ENCODE measurements at regions not wholly inside any gene's neighbourhood (a gene's known extent, or its start where the extent isn't known, plus 50 kb on each side); places are given as distances from the start of the nearest gene placed in this dataset.

GRCh38 chr16:17641990-17642389, 171.2 kb upstream of the XYLT1 start:
- Histone ChIP-seq H3K9me3 (ENCODE audit: insufficient read depth, low read depth, low read length) (no peaks in the 10 kb centered on the region), H3K36me3 (ENCODE audit: insufficient read depth, low read length) (no peaks in the 10 kb centered on the region), H3K27ac (ENCODE audit: low read depth, low read length) (no peak overlapping the region), H3K9ac (ENCODE audit: low read depth, low read length) (no peak overlapping the region), H3K27me3 (ENCODE audit: insufficient read depth, low read length) (no peaks in the 10 kb centered on the region), H3K4me3 (ENCODE audit: low read length) (no peak overlapping the region), H3K4me1 (ENCODE audit: insufficient read depth, low read length) (no peaks in the 10 kb centered on the region)
- WGBS: 100% methylated on average over 2 of the region's 2 CpGs

- no peaks in the 10 kb centered on the region for H3K27me3 ChIP-seq (ENCODE audit: insufficient read depth, low read length)
- H3K9ac ChIP-seq (ENCODE audit: low read depth, low read length): no peak overlapping the region
- H3K9me3 ChIP-seq (ENCODE audit: insufficient read depth, low read depth, low read length): no peaks in the 10 kb centered on the region; the same call in 1 of the 2 replicates
- H3K36me3 ChIP-seq (ENCODE audit: insufficient read depth, low read length): no peaks in the 10 kb centered on the region
- H3K27ac ChIP-seq (ENCODE audit: low read depth, low read length): no peak overlapping the region
- H3K4me3 ChIP-seq (ENCODE audit: low read length): no peak overlapping the region
- peaks cover 4% of the 10 kb centered on the region; the same call in 1 of the 2 replicates for H3K4me1 ChIP-seq (ENCODE audit: insufficient read depth, low read length)
- WGBS: 81% methylated on average over 8 of the region's 8 CpGs
These were observed 167.4 kb upstream of the XYLT1 start for GRCh38 chr16:17638134-17638533.

- Histone ChIP-seq H3K4me1 (ENCODE audit: insufficient read depth, low read length) (peaks cover 5% of the 10 kb centered on the region; the same call in 1 of the 2 replicates), H3K9me3 (ENCODE audit: insufficient read depth, low read depth, low read length) (no peaks in the 10 kb centered on the region; the same call in 1 of the 2 replicates), H3K9ac (ENCODE audit: low read depth, low read length) (no peak overlapping the region), H3K4me3 (ENCODE audit: low read length) (no peak overlapping the region), H3K27ac (ENCODE audit: low read depth, low read length) (no peak overlapping the region), H3K36me3 (ENCODE audit: insufficient read depth, low read length) (no peaks in the 10 kb centered on the region), H3K27me3 (ENCODE audit: insufficient read depth, low read length) (no peaks in the 10 kb centered on the region)
- 94% methylated on average over 6 of the region's 6 CpGs for WGBS
These were observed 164.4 kb upstream of the XYLT1 start for GRCh38 chr16:17635183-17635582.

- H3K27ac ChIP-seq (ENCODE audit: low read depth, low read length): no peak overlapping the region
- no peak overlapping the region for H3K9ac ChIP-seq (ENCODE audit: low read depth, low read length)
- no peak overlapping the region for H3K4me3 ChIP-seq (ENCODE audit: low read length)
- H3K27me3 ChIP-seq (ENCODE audit: insufficient read depth, low read length): no peaks in the 10 kb centered on the region
- WGBS: 95% methylated on average over 8 of the region's 8 CpGs
- H3K36me3 ChIP-seq (ENCODE audit: insufficient read depth, low read length): no peaks in the 10 kb centered on the region
- H3K4me1 ChIP-seq (ENCODE audit: insufficient read depth, low read length): peaks cover 5% of the 10 kb centered on the region; the same call in 1 of the 2 replicates
- H3K9me3 ChIP-seq (ENCODE audit: insufficient read depth, low read depth, low read length): no peaks in the 10 kb centered on the region; the same call in 1 of the 2 replicates
These were observed 162.6 kb upstream of the XYLT1 start for GRCh38 chr16:17633181-17633951.

GRCh38 chr16:17632667-17633066, 161.9 kb upstream of the XYLT1 start:
- Histone ChIP-seq H3K9ac (ENCODE audit: low read depth, low read length) (no peak overlapping the region), H3K27ac (ENCODE audit: low read depth, low read length) (no peak overlapping the region), H3K4me3 (ENCODE audit: low read length) (no peak overlapping the region), H3K36me3 (ENCODE audit: insufficient read depth, low read length) (no peaks in the 10 kb centered on the region), H3K4me1 (ENCODE audit: insufficient read depth, low read length) (peaks cover 5% of the 10 kb centered on the region; the same call in 1 of the 2 replicates), H3K27me3 (ENCODE audit: insufficient read depth, low read length) (no peaks in the 10 kb centered on the region), H3K9me3 (ENCODE audit: insufficient read depth, low read depth, low read length) (no peaks in the 10 kb centered on the region; the same call in 1 of the 2 replicates)
- 92% methylated on average over 8 of the region's 8 CpGs for WGBS

GRCh38 chr16:17629936-17630335, 159.2 kb upstream of the XYLT1 start:
- Histone ChIP-seq H3K4me1 (ENCODE audit: insufficient read depth, low read length) (peaks cover 5% of the 10 kb centered on the region; the same call in 1 of the 2 replicates), H3K27me3 (ENCODE audit: insufficient read depth, low read length) (no peaks in the 10 kb centered on the region), H3K27ac (ENCODE audit: low read depth, low read length) (no peak overlapping the region), H3K4me3 (ENCODE audit: low read length) (no peak overlapping the region), H3K36me3 (ENCODE audit: insufficient read depth, low read length) (no peaks in the 10 kb centered on the region), H3K9ac (ENCODE audit: low read depth, low read length) (no peak overlapping the region), H3K9me3 (ENCODE audit: insufficient read depth, low read depth, low read length) (no peaks in the 10 kb centered on the region; the same call in 1 of the 2 replicates)
- WGBS: 92% methylated on average over 5 of the region's 5 CpGs

GRCh38 chr16:17628983-17629382, 158.2 kb upstream of the XYLT1 start:
- Histone ChIP-seq H3K4me1 (ENCODE audit: insufficient read depth, low read length) (peaks cover 5% of the 10 kb centered on the region; the same call in 1 of the 2 replicates), H3K9ac (ENCODE audit: low read depth, low read length) (no peak overlapping the region), H3K36me3 (ENCODE audit: insufficient read depth, low read length) (no peaks in the 10 kb centered on the region), H3K27me3 (ENCODE audit: insufficient read depth, low read length) (no peaks in the 10 kb centered on the region), H3K4me3 (ENCODE audit: low read length) (no peak overlapping the region), H3K9me3 (ENCODE audit: insufficient read depth, low read depth, low read length) (0 out of 2 replicates have a peak, but pooled peaks cover 3% of the 10 kb centered on the region), H3K27ac (ENCODE audit: low read depth, low read length) (no peak overlapping the region)
- 67% methylated on average over 1 of the region's 1 CpG for WGBS

- Histone ChIP-seq H3K4me3 (ENCODE audit: low read length) (no peak overlapping the region), H3K36me3 (ENCODE audit: insufficient read depth, low read length) (no peaks in the 10 kb centered on the region), H3K4me1 (ENCODE audit: insufficient read depth, low read length) (no peaks in the 10 kb centered on the region), H3K9me3 (ENCODE audit: insufficient read depth, low read depth, low read length) (0 out of 2 replicates have a peak, but pooled peaks cover 3% of the 10 kb centered on the region), H3K27ac (ENCODE audit: low read depth, low read length) (no peak overlapping the region), H3K27me3 (ENCODE audit: insufficient read depth, low read length) (no peaks in the 10 kb centered on the region), H3K9ac (ENCODE audit: low read depth, low read length) (no peak overlapping the region)
- 86% methylated on average over 2 of the region's 3 CpGs for WGBS
These were observed 151.6 kb upstream of the XYLT1 start for GRCh38 chr16:17622366-17622765.

- no peak overlapping the region for H3K4me3 ChIP-seq (ENCODE audit: low read length)
- H3K9ac ChIP-seq (ENCODE audit: low read depth, low read length): no peak overlapping the region
- H3K9me3 ChIP-seq (ENCODE audit: insufficient read depth, low read depth, low read length): no peaks in the 10 kb centered on the region
- no peaks in the 10 kb centered on the region for H3K4me1 ChIP-seq (ENCODE audit: insufficient read depth, low read length)
- 90% methylated on average over 8 of the region's 8 CpGs for WGBS
- no peaks in the 10 kb centered on the region for H3K27me3 ChIP-seq (ENCODE audit: insufficient read depth, low read length)
- no peaks in the 10 kb centered on the region for H3K36me3 ChIP-seq (ENCODE audit: insufficient read depth, low read length)
- H3K27ac ChIP-seq (ENCODE audit: low read depth, low read length): no peak overlapping the region
These were observed 148.5 kb upstream of the XYLT1 start for GRCh38 chr16:17619261-17619660.

GRCh38 chr16:17617021-17617552, 146.3 kb upstream of the XYLT1 start:
- WGBS: 93% methylated on average over 4 of the region's 4 CpGs
- H3K4me1 ChIP-seq (ENCODE audit: insufficient read depth, low read length): no peaks in the 10 kb centered on the region
- no peak overlapping the region for H3K9ac ChIP-seq (ENCODE audit: low read depth, low read length)
- H3K27me3 ChIP-seq (ENCODE audit: insufficient read depth, low read length): no peaks in the 10 kb centered on the region
- no peak overlapping the region for H3K4me3 ChIP-seq (ENCODE audit: low read length)
- no peaks in the 10 kb centered on the region for H3K36me3 ChIP-seq (ENCODE audit: insufficient read depth, low read length)
- no peaks in the 10 kb centered on the region for H3K9me3 ChIP-seq (ENCODE audit: insufficient read depth, low read depth, low read length)
- no peak overlapping the region for H3K27ac ChIP-seq (ENCODE audit: low read depth, low read length)

GRCh38 chr16:17612336-17612735, 141.6 kb upstream of the XYLT1 start:
- Histone ChIP-seq H3K4me1 (ENCODE audit: insufficient read depth, low read length) (0 out of 2 replicates have a peak, but pooled peaks cover under 1% of the 10 kb centered on the region), H3K27me3 (ENCODE audit: insufficient read depth, low read length) (no peaks in the 10 kb centered on the region), H3K27ac (ENCODE audit: low read depth, low read length) (no peak overlapping the region), H3K36me3 (ENCODE audit: insufficient read depth, low read length) (no peaks in the 10 kb centered on the region), H3K9me3 (ENCODE audit: insufficient read depth, low read depth, low read length) (no peaks in the 10 kb centered on the region), H3K9ac (ENCODE audit: low read depth, low read length) (no peak overlapping the region), H3K4me3 (ENCODE audit: low read length) (no peak overlapping the region)
- 89% methylated on average over 2 of the region's 3 CpGs for WGBS
